GM12874 (cell line): ENCODE measurements at regions not wholly inside any gene's neighbourhood (a gene's known extent, or its start where the extent isn't known, plus 50 kb on each side); places are given as distances from the start of the nearest gene placed in this dataset.

Experiments
- TF ChIP-seq, protein P1 (sequence below): IDR thresholded peaks from 2 replicates; pipeline ENCODE4 v1.5.1; 2011; ENCODE audit warnings: low read depth, mild to moderate bottlenecking, control low read depth, low read length, moderate library complexity; ENCODE audit not compliant: insufficient read depth

DNA sequence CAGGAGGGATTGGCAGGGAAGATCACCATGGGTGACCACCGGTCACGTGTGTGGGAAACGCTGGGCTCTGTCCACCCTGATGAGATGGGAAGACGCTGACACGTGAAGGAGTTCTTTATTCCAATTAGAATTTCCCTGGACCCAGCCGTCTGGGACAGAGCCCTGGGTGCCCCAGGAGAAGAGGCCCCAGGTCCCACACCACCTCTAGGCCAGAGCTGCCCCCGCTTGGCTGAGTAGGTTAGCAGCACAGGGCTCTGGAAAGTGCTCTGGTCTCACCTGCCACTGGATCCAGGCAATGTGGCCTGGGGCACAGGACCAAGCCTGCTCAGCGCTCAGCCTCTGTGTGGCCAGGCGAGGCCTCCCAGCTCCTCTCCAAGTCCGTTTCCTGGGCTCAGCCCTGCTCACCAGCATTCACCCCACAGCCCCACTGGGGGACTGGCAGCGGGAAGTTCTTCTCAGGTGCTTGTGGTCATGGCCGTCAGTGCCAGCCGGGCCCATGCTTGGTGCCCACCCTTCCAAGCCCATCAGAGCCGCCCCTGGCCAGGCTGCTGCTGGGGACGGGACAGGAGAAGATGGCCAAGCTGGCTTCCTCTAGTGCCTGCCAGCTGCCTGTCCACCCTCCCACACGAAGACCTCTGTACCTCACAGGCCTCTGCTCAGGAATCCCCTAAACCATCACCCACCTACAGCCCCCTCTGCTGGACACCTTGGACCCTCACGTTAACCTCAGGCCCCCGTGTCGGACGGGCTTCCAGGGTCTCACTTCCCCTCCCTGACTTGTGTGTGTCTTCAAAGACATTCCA is 62.5 kb upstream of the FGF3 start:
- TF ChIP-seq, protein P1, sequence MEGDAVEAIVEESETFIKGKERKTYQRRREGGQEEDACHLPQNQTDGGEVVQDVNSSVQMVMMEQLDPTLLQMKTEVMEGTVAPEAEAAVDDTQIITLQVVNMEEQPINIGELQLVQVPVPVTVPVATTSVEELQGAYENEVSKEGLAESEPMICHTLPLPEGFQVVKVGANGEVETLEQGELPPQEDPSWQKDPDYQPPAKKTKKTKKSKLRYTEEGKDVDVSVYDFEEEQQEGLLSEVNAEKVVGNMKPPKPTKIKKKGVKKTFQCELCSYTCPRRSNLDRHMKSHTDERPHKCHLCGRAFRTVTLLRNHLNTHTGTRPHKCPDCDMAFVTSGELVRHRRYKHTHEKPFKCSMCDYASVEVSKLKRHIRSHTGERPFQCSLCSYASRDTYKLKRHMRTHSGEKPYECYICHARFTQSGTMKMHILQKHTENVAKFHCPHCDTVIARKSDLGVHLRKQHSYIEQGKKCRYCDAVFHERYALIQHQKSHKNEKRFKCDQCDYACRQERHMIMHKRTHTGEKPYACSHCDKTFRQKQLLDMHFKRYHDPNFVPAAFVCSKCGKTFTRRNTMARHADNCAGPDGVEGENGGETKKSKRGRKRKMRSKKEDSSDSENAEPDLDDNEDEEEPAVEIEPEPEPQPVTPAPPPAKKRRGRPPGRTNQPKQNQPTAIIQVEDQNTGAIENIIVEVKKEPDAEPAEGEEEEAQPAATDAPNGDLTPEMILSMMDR: peak; percentile 18; the same call in 1 of the 2 replicates

DNA sequence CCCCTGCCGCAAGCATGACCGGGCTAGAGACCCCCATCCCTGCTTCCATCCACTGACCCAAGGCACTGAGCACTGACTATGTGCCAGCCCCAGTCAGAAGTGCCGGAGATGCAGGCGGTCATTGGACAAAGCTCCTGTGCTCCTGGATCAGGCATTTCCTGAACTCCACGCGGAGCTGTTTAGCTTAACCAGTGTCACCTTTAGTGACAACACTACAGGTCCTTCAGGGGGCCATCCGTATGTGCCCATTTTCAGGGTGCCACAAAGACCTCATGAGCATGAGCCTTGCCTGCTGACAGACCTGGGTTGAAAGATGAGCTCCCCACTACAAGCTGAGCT is 63.0 kb upstream of the FGF3 start:
- TF ChIP-seq, protein P1: no peak

DNA sequence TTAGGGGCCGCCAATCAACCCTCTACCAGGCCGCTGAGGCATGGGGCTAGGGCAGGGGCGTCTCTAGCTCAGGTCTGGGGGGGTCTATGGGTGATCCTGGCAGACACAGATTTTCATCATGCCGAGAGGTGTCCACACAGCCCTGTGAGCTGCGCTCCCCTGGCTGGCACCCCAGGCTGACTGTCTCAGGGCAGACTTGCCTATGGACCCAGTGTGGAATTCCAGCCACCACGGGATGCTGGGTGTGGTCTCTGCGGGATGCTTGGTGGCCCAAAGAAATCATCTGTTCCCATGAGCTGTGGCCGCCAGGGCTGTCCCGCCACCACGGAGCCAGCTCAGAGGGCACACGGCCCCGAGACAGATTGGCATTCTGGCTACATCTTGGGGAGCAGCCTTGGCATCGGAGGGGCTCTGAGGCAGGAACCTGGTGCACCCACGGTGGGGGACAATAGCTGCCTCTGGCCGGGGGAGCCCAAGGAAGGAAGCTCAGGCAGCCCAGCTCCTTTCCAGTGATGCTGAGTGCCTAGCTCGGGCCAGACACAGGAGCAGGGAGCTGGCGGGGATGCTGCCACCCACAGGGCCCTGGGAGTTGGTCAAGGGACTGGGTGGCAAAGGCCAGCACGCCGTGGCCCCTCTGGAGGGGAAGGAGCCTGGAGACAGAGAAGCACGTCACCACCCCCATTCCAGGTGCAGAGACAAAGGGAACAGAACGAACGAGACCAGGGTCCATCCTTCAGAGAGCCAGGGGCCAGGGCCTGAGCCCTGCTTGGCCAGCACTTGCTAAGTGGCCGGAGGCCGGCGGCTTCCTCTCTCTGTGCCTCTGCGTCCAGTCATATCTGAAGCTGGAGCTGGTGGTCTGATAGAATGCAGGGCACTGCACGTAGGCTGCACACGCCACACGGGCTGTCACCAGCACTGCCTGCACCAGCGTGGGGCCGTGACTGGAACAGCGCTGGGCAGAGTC is 64.4 kb upstream of the FGF3 start:
- TF ChIP-seq, protein P1: no peak

DNA sequence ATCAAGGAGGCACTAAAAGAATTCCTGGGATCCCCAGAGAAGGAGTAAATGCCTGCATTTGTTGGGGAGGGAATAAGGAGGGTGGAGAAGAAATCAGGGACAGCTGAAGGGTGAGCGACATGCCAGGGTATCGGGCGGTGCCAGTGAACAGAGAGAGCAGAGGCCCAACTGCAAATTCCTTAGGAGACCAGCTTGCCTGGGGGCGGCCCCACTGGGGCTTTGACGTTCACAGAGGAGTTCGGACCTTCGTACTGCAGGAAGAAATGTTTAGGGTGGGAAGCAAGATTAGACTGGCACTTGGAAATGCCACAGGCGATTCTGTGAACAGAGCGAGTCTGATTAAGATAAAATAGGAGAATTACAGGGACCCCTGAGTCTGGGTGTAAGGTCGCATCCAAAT is 65.1 kb upstream of the FGF3 start:
- TF ChIP-seq, protein P1: no peak

DNA sequence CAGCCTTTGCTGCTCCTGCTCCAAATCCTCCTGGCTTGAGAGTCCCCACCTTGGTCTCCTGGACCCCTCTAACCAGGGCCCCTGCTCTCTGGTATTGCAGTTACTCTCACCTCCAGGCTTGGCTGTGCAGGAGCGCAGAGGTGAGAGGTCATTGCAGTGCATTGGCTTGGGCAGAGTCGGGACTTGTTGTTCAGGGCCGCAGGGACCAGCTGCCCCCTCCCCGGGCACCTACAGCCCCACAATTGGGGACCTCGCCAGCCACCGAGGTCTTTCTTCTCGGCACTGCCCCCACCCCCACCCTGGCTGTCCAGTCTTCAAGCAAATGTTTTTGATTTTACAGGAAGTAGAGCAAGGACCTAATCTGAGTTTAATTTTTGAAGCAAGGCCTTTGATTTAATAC is 65.5 kb upstream of the FGF3 start:
- TF ChIP-seq, protein P1: no peak

DNA sequence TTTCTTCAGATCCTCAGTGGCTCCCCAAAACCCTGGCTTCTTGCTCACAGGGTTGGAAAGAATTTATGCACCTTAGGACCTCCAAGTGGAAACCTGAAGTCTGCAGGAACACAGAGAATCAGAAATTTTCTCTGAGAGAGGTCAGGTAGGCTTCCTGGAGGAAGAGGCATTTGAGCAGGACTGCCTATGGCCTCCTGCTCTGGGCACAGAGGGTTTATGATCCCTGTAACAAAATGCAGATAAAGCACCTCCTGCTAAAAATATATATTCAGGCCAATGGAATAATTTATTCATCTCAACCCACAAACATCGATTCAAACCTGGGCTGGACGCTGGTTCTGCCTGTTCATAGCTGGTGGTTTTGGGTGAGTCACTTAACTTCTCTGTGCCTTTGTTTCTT is 68.1 kb upstream of the FGF3 start:
- TF ChIP-seq, protein P1: no peak

DNA sequence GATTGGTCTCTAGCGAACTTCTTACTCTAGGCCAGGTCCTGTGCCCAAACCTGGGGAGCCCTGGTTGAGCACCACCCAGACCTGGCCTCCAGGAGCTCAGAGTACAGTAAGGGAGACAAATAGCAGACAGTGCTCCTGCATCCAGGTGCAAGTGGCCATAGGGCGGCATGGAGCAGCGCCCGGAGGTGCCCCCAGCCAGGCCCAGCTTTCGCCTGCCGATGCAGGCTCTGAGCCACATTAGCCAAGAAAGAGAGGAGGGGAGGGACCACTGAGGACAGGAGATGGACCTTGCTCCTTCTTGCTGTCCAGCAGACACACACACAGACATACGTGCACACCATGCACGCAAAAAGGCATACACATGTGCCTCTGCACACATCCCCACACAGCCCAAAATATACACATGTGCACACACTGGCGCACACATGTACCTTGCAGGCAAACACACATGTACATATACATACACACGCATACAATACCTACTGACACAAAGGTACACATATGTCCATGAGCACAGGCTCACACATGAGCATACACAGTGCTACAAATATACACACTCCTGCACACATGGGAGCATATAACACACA is 68.7 kb upstream of the FGF3 start:
- TF ChIP-seq, protein P1: no peak
